HG03108 (cell line): ENCODE measurements at regions not wholly inside any gene's neighbourhood (a gene's known extent, or its start where the extent isn't known, plus 50 kb on each side); places are given as distances from the start of the nearest gene placed in this dataset.

Source experiments
- ATAC-seq: cut with Tn5 transposase; IDR thresholded peaks from one replicate; pipeline ENCODE4 v1.9.1; 2021; ENCODE audit warnings: moderate library complexity; ENCODE audit not compliant: unreplicated experiment

- ATAC-seq = no peak
Measured at GRCh38 chr15:38072007-38072347, 137.5 kb downstream of the TMCO5A start.

DNA sequence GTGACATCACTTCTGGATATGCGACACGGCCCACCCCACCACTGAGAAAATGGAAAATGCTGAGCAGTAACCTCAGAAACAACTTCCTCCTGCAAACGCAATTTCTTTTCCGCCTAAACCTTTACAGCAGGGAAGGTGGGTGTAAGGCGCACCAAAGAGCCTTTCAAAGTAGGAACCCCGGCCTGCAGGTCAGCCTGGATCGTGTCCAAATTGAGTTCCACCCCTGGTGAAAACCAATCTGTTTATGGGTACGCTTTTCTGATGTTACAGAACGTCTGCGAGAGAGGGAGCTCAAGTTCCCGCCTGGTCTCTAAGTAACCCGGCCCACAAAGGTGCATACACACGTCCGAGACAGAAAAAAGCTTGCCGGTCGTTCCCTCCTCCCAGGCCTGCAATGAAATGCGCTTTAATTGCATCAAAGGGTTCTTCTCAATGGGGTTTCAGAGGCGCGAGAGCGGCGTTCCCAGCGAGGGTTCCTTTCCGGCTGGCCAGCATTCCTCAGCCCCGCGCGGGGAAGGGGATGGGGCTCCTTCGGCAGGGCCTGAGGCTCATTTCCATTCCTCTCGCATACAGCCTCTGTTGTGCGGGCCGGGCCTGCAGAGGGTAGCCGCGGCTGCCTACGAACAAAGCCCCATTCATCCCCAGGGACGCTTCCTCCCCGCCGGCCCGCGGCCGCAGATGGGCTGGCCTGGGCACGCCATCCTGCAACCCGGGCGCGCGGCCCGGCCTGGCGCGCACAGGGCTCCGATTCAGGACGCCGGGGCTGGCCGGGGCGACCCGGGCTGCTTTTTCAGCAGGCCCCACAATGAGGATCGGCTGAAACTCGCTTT, 138.1 kb downstream of the TMCO5A start:
- ATAC-seq = peak; percentile 48

DNA sequence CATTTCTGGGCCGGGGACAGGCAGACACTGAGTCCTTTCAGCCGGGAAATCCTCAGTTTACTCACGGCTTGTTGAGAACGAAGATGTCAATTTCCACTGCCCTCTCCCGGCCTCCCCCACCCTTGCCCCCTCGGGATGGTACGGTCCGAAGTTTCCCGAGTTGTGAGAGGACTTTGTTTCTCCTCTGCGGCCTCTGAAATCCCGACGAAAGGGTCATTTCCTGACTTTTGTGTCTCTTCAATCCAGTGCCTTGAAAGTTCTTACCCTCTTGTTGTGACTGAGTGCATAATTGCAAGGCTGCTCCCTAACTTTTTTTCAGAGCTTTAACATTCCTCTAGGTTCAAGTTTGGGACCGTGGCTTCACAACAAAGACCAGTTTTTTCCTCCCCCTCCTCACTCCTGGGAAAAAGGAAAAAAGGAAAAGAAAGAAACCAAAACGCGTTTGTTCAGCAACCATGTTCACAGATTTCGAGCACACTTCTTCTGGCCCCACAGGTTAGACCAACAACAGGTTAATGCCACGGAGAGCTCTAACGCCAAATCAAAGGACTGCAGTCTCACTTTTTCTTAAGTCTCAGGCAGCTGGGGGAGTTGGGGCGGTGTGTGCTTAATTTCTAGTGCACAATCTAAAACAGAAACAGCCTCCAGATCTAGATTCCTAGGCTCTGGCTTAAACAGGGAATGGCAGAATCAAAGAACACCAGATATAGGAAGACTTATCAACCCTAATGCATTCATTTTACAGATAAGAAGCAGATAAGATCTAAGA, 138.9 kb downstream of the TMCO5A start:
- no peak for ATAC-seq

DNA sequence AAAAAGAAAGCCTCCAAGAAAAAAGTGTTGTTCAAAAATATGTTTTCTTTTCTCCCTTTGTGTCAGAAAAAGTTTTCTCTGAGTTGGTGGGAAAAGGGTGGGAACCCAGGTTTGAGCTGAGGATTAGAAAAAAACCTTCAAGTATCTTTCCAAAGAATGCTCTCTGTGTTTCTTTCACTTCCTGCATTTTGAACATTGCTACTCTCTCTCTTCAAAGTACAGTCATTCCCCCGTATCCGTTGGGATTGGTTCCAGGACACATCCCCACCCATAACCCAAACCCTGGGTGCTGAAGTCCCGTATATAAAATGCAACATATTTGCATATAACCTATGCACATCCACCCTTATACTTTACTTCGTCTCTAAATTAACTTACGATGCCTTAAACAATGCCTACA, 139.6 kb downstream of the TMCO5A start:
- no peak for ATAC-seq

DNA sequence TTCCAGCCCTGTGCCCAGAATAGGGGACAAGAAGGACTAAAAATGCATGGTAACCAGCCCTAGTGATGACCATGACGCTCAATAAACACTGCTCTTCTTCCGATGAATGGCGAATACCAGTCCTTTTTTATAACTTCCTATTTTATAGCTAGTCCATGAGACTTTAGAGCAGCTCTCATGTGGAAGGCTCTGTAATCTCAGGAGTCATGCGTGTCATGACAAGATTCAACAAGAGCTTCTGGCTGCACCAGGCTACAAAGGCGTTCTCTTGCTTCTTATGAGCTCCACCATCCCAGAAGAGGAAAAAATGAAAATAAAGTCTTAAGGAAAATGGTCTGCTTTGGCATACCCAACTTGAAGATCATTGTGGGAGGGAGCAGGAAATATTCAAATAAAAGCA, 141.0 kb downstream of the TMCO5A start:
- no peak for ATAC-seq

GRCh38 chr15:38076786-38077185, 142.3 kb downstream of the TMCO5A start:
- no peak for ATAC-seq

DNA sequence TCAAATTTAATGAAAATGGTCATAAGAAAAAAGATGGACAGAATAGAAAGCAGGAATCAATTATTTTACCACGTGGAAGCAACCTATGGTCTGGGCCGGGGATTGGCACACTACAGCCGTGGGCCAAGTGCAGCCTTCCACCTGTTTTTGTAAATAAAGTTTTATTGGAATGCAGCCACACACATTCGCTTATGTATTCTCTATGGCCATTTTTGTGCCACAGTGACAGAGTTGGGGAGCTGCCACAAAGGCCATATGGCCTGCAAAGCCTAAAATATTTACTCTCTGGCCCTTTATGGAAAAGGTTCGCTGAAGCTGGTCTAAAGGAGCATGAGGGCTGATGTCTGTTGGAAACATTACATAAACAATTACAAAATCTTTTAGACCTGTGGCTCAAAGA, 144.8 kb downstream of the TMCO5A start:
- no peak for ATAC-seq

GRCh38 chr15:38080651-38081275, 146.3 kb downstream of the TMCO5A start:
- ATAC-seq = no peak

DNA sequence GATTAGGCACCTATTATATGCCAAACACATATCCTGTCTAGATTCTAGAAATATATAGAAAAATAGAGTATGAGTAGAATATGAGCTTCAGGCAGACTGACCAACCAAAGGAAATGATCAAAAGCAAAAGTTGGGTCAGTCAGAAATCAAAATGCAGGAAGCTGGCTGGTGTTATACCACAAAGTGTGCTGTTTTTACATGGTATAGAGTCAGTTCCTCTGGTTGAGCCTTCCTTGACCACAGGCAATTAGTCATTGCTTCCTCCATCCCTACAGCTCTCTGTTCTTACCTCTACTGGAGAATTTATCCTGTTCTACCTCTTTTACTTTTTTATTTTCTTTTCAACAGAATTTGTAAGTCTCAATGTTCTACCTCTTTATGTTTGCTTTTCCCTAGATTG, 149.8 kb downstream of the TMCO5A start:
- ATAC-seq = peak; percentile 76

DNA sequence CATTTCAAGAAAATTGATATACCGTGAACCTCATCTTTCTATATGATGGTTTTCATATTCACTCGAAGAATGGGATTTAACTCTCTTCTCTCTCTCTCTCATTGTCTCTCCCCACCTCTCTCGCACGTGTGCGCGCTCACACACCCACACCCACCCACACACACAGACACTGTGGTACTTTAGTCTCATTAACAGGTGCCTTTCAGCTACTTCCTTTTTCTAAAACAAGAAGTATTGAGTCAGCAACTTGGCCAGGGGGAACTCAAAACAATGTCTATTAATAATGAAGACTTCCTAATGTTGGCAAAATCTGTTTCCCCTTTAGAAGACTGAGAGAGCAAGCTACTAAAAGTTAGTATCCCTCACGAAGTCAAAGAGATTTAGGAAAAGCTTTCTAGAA, 150.7 kb downstream of the TMCO5A start:
- ATAC-seq = peak; percentile 54

GRCh38 chr15:38085931-38086568, 151.6 kb downstream of the TMCO5A start:
- peak; percentile 46 for ATAC-seq

GRCh38 chr15:38086611-38087010, 152.2 kb downstream of the TMCO5A start:
- no peak for ATAC-seq

DNA sequence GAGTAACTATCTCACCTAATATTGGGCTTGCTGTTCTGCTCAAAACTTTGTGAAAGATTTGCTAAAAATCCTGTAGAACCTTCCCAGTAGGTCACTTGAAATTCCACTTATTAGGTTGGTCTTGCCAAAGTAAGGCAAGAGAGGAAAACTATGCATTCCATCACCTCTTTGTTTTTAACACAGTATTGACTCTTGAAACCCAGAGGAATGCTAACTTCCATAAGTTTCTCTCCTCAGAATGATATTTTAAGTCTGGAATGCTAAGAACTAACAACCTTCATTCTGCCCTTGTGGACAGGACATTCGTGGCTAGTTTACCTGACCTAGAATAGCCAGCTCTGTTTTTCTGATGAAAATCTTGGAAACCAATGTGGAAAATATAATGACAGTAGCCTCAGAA, 154.5 kb downstream of the TMCO5A start:
- no peak for ATAC-seq

DNA sequence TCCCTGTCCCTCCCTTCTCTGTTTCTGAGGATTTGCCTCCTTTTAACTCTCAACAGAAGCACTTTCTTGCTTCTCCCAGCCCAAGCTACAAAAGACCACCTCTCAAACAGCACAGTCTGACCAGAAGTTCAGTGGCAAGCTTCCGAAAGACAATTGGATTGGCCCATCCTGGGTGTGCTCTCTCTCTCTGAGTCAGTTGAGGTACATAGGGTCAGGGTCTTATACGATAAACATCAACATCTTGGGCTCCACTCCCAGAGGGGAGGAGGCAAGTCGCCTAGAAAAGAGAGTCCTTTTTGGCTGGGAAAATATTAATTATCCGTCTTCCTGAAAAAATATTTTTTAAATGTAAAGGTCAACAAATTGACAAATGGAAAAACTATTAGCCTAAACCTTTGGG, 155.8 kb downstream of the TMCO5A start:
- no peak for ATAC-seq

DNA sequence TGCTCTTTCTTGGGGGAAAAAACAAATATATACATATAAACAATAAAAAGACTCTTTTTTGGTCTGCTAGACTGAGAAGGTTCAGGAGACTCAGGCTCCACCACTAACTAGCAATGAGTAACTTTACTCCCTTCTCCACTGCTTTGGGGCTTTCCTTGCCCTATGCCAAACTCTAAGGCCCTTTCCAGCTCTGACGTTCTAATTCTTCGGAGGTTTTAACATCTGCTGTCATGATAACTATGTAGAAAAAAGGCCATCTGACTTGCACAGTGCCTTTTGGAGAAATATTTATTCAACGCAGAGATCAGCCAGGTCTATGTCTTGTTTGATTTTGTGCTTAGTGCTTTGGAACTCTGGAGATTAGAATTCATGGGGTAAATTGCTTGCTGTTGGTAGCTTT, 156.2 kb downstream of the TMCO5A start:
- ATAC-seq = no peak

GRCh38 chr15:38091078-38091645, 156.7 kb downstream of the TMCO5A start:
- no peak for ATAC-seq

GRCh38 chr15:38093931-38094330, 158.7 kb upstream of the SPRED1 start:
- no peak for ATAC-seq

DNA sequence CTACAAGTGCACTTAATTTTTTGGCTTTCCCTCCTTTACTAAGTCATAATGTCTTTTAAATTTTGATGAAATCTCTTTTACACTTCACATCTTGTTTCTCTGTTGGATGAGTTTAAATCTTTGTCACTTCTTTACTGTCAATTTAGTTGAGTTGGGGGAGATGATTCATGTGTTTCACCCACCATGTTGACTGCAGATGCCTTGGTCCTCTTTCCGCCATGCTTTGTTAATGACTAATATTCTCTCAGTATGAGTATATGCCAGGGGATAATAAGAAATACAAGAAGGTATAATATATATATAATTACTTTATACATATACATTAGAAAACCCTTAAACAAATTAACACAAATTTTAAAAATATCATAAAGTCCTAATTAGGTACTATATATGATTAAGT, 149.7 kb upstream of the SPRED1 start:
- no peak for ATAC-seq

GRCh38 chr15:38103564-38103963, 149.1 kb upstream of the SPRED1 start:
- ATAC-seq = no peak

- no peak for ATAC-seq
Measured at GRCh38 chr15:38111070-38111469, 141.6 kb upstream of the SPRED1 start.

DNA sequence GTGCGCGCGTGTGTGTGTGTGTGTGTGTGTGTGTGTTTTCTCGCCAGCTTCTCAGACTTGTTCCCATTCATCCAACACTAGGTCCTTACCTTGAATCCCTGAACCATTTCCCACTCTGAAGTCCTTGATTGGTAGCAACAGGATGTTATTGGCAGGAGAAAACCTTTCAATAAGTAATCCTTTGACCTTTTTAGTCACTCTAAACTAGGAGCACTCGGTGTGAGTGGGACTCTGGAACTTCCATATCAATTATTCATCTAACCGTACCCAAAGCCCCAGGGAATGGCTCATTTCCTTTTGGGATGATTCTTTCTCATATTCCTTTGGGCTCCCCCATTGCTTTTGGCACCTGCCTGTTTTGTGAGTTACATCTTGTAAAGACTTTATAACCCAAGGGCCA, 140.2 kb upstream of the SPRED1 start:
- no peak for ATAC-seq
